NCI-H748 treated with DMSO at 0.1 percent for 48 hours (cell line): ENCODE measurements at regions not wholly inside any gene's neighbourhood (a gene's known extent, or its start where the extent isn't known, plus 50 kb on each side); places are given as distances from the start of the nearest gene placed in this dataset.
"Not testable (repeated sequence)": the region's sequence is repeated elsewhere in the genome, so short reads cannot be mapped to it uniquely, and the experiment has no call there.

Source experiments
- DNase-seq: peaks from one replicate; lab custom pipeline; 2025; lab: John Stamatoyannopoulos, UW

DNA sequence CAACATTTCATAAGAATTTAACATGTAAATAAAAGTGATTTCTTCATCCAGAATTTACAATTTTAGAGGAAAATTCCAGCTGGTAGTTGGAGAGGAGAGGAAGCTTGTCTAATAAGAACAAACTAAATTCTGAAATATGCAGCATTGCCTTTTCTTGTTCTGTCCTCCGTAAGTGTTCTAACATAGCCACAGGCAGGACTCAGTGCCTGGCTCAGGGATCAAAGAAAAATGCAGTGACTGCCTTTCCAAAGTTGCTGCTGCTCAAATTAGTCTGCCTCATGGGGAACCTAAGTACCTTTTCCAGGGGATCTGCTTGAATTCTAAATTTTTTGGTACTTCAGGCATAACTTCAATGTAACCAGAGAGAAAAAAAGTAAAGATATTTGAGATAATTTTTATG, 713.0 kb upstream of the CADM2 start:
- no peak for DNase-seq

DNA sequence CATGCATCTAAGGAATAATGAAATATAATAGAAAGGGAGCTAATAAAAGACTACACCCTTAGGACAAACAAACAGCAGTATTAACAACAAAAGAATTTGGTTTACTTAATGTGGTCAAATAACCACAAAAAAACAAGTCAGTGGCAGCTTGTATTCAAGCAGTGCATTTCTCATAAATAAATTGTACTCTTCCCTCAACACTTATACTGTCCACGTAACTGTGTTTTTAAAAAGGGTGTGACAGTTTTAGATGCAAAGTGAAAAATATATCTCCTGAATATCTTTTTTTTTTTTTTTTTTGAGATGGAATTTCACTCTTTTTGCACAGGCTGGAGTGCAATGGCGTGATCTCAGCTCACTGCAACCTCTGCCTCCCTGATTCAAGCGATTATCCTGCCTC, 698.2 kb upstream of the CADM2 start:
- no peak for DNase-seq

DNA sequence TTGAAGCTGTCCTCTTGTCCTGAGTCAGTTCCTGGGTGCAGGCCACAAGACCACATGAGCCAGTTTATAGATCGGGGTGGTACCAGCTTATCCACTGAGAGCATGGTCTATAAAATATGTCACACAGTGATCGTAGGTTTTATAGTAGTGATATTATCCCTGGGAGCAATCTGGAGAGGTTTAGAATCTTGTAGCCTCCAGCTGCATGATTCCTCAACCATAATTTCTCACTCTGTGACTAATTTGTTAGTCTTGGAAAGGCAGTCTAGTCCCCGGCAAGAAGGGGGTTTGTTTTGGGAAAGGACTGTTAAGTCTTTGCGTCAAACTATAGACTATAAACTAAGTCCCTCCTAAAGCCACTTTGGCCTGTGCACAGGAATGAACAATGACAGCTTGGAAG, 693.0 kb upstream of the CADM2 start:
- DNase-seq, result no peak

DNA sequence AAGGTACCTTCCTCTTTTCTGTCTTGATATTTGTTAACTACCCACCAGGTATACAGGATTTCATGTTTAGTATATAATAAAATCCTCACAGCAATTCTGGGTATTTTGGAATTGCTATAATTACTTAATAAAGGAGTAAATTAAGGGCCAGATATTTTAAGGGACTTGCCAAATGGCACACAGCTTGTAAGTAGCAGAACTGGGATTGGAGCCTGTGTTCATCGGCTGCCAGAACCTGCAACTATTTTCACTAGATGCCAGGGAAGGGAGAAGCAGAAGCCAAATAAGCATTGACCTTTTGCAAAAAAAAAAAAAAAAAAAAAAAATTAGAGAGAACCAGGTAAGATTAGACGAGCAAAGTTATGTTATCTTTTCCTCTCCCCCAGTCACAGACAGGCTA, 683.3 kb upstream of the CADM2 start:
- DNase-seq, result no peak

DNA sequence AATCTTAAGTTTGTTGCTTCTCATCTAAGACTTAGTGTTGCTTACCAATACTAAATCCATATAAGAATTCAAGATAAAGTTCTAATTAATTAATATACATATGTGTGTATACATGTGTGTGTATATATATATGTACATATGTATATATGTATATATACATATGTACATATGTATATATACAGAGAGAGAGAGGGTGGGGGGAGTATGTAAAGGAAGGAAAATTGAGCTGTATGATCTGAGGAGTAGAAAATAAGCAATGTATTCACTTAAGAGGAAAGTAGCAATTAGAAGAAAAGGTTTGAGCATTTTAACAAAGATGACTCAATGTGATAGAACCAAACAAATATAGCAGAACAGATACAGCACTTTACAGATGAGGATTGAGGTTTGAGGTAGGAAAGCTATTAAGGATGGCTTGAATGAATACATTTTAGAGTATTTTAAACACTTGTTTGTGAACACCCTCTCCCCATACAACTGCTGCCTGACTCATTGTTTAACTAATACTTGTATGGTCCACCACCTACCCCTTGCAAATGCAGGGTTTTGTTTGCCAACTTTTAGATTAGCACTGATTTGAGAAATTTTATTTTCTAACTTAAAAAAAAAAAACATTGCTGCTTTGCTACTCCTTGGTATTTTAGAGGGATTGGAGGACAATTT, 681.1 kb upstream of the CADM2 start:
- no peak for DNase-seq

DNA sequence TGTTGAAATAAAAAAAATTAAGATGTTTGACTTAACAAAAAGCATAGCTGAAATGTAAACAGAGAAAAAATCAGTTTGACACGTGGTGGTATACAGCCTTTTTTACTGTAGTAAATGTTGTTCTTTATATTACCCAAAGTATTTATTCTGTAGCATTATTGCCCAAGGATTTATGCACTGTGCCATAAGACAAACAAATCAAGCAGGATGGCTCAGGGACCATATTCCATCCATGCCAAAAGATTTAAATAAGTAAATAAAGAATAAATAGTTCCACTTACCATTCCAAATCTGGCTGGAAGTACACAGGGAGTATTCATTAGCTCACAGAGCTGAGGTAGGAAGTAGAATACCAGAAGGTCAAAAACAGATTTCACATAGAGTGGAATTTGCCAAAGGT, 666.7 kb upstream of the CADM2 start:
- DNase-seq, result no peak

DNA sequence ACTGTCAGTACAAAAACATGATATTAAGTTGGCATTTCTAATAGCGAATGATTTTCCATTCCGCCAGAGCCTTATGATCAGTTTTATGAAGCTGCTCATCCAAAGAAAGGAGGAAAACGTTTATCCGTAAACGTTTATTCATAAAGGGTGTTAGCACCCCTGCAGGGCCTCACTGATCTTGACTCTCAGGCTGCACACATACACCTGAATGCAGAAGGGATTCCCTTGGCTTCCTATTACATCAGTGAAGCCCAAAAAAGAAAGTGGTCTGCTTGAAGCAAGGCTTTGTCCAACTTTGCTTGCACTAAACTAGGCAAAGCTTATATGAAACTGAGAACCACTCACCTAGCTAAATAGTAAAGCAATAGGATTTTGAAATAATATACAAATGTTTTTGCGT, 659.5 kb upstream of the CADM2 start:
- DNase-seq, result no peak

DNA sequence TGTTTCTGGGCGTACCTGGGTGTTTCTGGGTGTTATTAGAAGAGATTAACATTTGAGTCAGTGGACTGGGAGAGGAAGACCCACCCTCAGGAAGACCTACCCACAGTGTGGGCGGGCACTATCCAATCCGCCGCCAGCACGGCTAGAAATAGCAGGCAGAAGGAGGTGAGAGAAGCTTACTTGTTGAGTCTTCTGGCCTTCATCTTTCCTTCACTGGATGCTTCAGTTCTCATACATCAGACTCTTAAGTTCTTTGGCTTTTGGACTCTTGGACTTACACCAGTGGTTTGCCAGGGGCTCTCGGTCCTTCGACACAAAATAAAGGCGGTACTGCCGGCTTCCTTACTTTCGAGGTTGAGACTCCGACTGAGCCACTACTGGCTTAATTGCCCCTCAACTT, 654.6 kb upstream of the CADM2 start:
- no peak for DNase-seq

DNA sequence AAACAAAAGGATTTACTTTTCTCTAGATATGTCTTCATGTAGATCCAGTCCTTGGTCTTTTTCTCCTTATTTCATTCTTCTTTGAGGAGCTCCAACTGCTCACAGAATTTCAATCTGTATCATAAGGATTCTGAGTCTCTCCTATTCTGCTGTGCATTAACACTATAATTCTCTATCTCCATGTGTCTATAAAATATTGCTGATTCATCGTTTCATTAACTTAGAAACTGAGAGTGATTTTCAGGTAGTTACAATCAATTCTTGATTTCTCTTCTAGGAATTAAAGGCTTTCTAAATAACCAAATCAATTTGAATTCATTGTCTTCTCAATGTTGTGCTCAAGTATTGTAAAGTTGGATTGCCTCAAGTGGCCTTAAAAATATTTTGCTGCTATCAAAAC, 651.5 kb upstream of the CADM2 start:
- no peak for DNase-seq

DNA sequence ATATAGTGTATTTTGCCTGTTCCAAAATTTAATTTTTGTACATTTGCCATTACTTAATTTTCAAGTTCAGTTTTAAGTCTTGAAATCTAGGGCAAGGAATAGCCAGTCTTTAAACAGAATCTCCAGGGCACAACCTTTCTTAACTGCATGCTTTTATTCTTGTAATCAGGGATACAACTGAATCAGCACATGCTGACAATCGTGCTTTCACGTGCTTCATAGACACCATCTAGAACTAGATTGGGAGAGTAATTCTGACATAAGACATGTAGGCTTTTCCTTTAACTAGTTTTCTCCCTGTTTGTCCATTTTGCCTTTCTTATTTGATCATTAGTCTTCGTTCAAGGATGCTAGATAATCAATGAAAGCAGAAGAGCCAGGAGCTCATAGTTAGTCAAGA, 650.4 kb upstream of the CADM2 start:
- DNase-seq, result no peak

DNA sequence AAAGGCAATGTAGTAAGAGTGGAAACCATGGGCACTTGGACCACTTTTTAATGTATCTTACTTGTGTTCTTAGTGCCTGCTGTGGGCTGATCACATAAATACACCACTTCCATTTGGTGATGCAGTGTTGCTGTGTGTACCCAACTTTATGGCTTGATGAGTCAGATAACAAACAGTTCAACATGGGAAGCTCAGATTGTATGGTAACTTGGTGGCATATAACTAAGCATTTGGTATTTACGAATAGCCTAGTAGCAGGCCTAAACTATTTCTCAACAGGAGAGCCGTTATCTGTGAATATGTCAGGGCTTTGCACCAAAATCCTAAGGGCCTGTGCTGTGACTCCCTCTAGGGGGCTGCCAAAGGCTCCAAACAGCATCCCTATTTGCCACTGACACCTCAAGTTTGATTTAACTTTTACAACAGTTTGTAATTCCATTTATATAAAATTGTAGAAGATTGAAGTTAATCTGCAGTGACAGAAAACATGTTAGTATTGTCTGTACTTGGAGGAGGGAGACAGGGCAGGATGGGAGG, 640.4 kb upstream of the CADM2 start:
- DNase-seq, result no peak

DNA sequence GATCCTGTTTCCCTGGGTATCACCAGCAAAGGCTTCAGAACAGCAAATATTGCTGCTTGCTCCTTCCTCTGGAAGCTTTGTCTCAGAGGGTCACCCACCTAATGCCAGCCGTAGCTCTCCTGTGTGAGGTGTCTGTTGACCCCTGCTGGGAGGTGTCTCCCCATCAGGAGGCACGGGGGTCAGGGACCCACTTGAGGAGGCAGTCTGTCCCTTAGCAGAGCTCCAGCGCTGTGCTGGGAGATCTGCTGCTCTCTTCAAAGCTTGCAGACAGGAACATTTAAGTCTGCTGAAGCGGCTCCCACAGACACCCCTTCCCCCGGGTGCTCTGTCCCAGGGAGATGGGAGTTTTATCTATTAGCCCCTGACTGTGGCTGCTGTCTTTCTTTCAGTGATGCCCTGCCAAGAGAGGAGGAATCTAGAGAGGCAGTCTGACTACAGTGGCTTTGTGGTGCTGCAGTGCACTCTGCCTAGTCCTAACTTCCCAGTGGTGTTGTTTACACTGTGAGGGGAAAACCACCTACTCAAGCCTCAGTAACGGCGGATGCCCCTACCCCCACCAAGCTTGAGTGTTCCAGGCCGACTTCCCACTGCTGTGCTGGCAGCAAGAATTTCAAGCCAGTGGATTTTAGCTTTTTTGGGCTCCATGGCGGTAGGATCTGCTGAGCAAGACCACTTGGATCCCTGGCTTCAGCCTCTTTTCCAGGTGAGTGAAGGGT, 593.1 kb upstream of the CADM2 start:
- not testable (repeated sequence) for DNase-seq
